HEK293 (cell line): ENCODE measurements at regions not wholly inside any gene's neighbourhood (a gene's known extent, or its start where the extent isn't known, plus 50 kb on each side); places are given as distances from the start of the nearest gene placed in this dataset.

Experiments
- AEBP2 ChIP-seq: fragments of 450-650 bp; formaldehyde crosslinking; IDR thresholded peaks from 2 replicates; pipeline ENCODE4 v1.5.1; 2016; ENCODE audit warnings: missing biosample characterization, missing genetic modification characterization, borderline replicate concordance
- IKZF3 ChIP-seq: fragments of 450-650 bp; IDR thresholded peaks from 2 replicates; pipeline ENCODE4 v1.5.0; 2018; ENCODE audit warnings: missing biosample characterization, mild to moderate bottlenecking, missing genetic modification characterization, moderate library complexity
- INSM2 ChIP-seq: fragments of 450-650 bp; formaldehyde crosslinking; IDR thresholded peaks from 2 replicates; pipeline ENCODE4 v1.5.1; 2016; ENCODE audit warnings: missing biosample characterization, missing genetic modification characterization
- MZF1 ChIP-seq: fragments of 450-650 bp; formaldehyde crosslinking; IDR thresholded peaks from 2 replicates; pipeline ENCODE4 v1.5.1; 2017; ENCODE audit warnings: missing biosample characterization, missing genetic modification characterization, borderline replicate concordance
- PATZ1 ChIP-seq: fragments of 450-650 bp; formaldehyde crosslinking; IDR thresholded peaks from 2 replicates; pipeline ENCODE4 v1.5.1; 2016; ENCODE audit warnings: missing biosample characterization, missing genetic modification characterization
- PRDM10 ChIP-seq: fragments of 450-650 bp; formaldehyde crosslinking; IDR thresholded peaks from 2 replicates; pipeline ENCODE4 v1.5.1; 2016; ENCODE audit warnings: missing biosample characterization, missing genetic modification characterization
- REPIN1 ChIP-seq: fragments of 450-650 bp; formaldehyde crosslinking; IDR thresholded peaks from 2 replicates; pipeline ENCODE4 v1.5.1; 2017; ENCODE audit warnings: missing biosample characterization, missing genetic modification characterization, low read depth
- SALL2 ChIP-seq: fragments of 450-650 bp; formaldehyde crosslinking; IDR thresholded peaks from 2 replicates; pipeline ENCODE4 v1.5.0; 2017; ENCODE audit warnings: missing biosample characterization, mild to moderate bottlenecking, missing genetic modification characterization, borderline replicate concordance
- SP7 ChIP-seq: fragments of 450-650 bp; formaldehyde crosslinking; IDR thresholded peaks from 2 replicates; pipeline ENCODE4 v1.5.1; 2016; ENCODE audit warnings: missing biosample characterization, missing genetic modification characterization
- TCF7L2 ChIP-seq: IDR thresholded peaks from 2 replicates; pipeline ENCODE4 v1.6.1; 2011; ENCODE audit warnings: low read depth, mild to moderate bottlenecking, inconsistent platforms, low read length, moderate library complexity, borderline replicate concordance
- ZBTB1 ChIP-seq: fragments of 450-650 bp; formaldehyde crosslinking; IDR thresholded peaks from 2 replicates; pipeline ENCODE4 v1.5.1; 2016; ENCODE audit warnings: missing biosample characterization, missing genetic modification characterization
- ZBTB20 ChIP-seq: fragments of 450-650 bp; formaldehyde crosslinking; IDR thresholded peaks from 2 replicates; pipeline ENCODE4 v1.5.1; 2016; ENCODE audit warnings: missing biosample characterization, missing genetic modification characterization
- ZBTB8A ChIP-seq: fragments of 450-650 bp; formaldehyde crosslinking; IDR thresholded peaks from 2 replicates; pipeline ENCODE4 v1.5.1; 2016; ENCODE audit warnings: missing biosample characterization, missing genetic modification characterization
- ZEB2 ChIP-seq: fragments of 450-650 bp; formaldehyde crosslinking; IDR thresholded peaks from 2 replicates; pipeline ENCODE4 v1.5.1; 2016; ENCODE audit warnings: missing biosample characterization, missing genetic modification characterization
- ZFP41 ChIP-seq: fragments of 450-650 bp; formaldehyde crosslinking; IDR thresholded peaks from 2 replicates; pipeline ENCODE4 v1.5.1; 2016; ENCODE audit warnings: missing biosample characterization, missing genetic modification characterization, borderline replicate concordance
- ZIC2 ChIP-seq: fragments of 450-650 bp; formaldehyde crosslinking; IDR thresholded peaks from 2 replicates; pipeline ENCODE4 v1.5.1; 2016; ENCODE audit warnings: missing biosample characterization, missing genetic modification characterization
- ZNF18 ChIP-seq: fragments of 450-650 bp; formaldehyde crosslinking; IDR thresholded peaks from 2 replicates; pipeline ENCODE4 v1.5.1; 2016; ENCODE audit warnings: missing biosample characterization, missing genetic modification characterization
- ZNF202 ChIP-seq: fragments of 450-650 bp; formaldehyde crosslinking; IDR thresholded peaks from 2 replicates; pipeline ENCODE4 v1.5.1; 2016; ENCODE audit warnings: missing biosample characterization, missing genetic modification characterization, borderline replicate concordance
- ZNF211 ChIP-seq: fragments of 450-650 bp; formaldehyde crosslinking; IDR thresholded peaks from 2 replicates; pipeline ENCODE4 v1.5.1; 2016; ENCODE audit warnings: low read depth, missing biosample characterization, missing genetic modification characterization
- ZNF26 ChIP-seq: fragments of 450-650 bp; formaldehyde crosslinking; IDR thresholded peaks from 2 replicates; pipeline ENCODE4 v1.5.1; 2016; ENCODE audit warnings: missing biosample characterization, missing genetic modification characterization
- ZNF292 ChIP-seq: fragments of 450-650 bp; formaldehyde crosslinking; IDR thresholded peaks from 2 replicates; pipeline ENCODE4 v1.5.1; 2016; ENCODE audit warnings: low read depth, missing biosample characterization, missing genetic modification characterization, borderline replicate concordance
- ZNF37A ChIP-seq: fragments of 450-650 bp; IDR thresholded peaks from 2 replicates; pipeline ENCODE4 v1.5.1; 2018; ENCODE audit warnings: missing biosample characterization, missing genetic modification characterization
- ZNF76 ChIP-seq: fragments of 450-650 bp; formaldehyde crosslinking; IDR thresholded peaks from 2 replicates; pipeline ENCODE4; 2016; ENCODE audit warnings: low read depth, missing biosample characterization, missing genetic modification characterization, borderline replicate concordance
- ZNF768 ChIP-seq: fragments of 450-650 bp; formaldehyde crosslinking; IDR thresholded peaks from 2 replicates; pipeline ENCODE4 v1.5.1; 2018; ENCODE audit warnings: missing biosample characterization, mild to moderate bottlenecking, missing genetic modification characterization
- ZSCAN30 ChIP-seq: fragments of 450-650 bp; IDR thresholded peaks from 2 replicates; pipeline ENCODE4 v1.5.1; 2018; ENCODE audit warnings: missing biosample characterization, mild to moderate bottlenecking, missing genetic modification characterization, moderate library complexity
- ZXDB ChIP-seq: fragments of 450-650 bp; formaldehyde crosslinking; IDR thresholded peaks from 2 replicates; pipeline ENCODE4 v1.5.1; 2016; ENCODE audit warnings: missing biosample characterization, missing genetic modification characterization

- TF ChIP-seq IKZF3 (tag by site-specific recombination) = peak; percentile 45; the same call in 1 of the 2 replicates
- TF ChIP-seq MZF1 (tag by site-specific recombination) = 0 out of 2 replicates have a peak, but pooled peaks have one; percentile 35
- TF ChIP-seq PRDM10 (tag by site-specific recombination) = 0 out of 2 replicates have a peak, but pooled peaks have one; percentile 13
- TF ChIP-seq ZNF768 (tag by site-specific recombination) = no peak
- TF ChIP-seq ZBTB1 (tag by site-specific recombination) = peak; percentile 38; the same call in 1 of the 2 replicates
- peak; percentile 96 for TF ChIP-seq SP7 (tag by site-specific recombination)
- peak; percentile 68 for TF ChIP-seq ZBTB8A
- TF ChIP-seq ZNF292 (tag by site-specific recombination) = no peak
- peak; percentile 21; the same call in 1 of the 2 replicates for TF ChIP-seq PATZ1 (tag by site-specific recombination)
- TF ChIP-seq ZIC2 (tag by site-specific recombination) = 0 out of 2 replicates have a peak, but pooled peaks have one; percentile 31
- TF ChIP-seq SALL2 (tag by site-specific recombination) = no peak
- TF ChIP-seq ZNF76 (tag by site-specific recombination) = 0 out of 2 replicates have a peak, but pooled peaks have one; percentile 35
- TF ChIP-seq INSM2 (tag by site-specific recombination) = peak; percentile 99
- peak; percentile 84 for TF ChIP-seq ZSCAN30 (tag by site-specific recombination)
- peak; percentile 96 for TF ChIP-seq ZXDB
- TF ChIP-seq TCF7L2 = peak; percentile 87
- TF ChIP-seq ZNF211 (tag by site-specific recombination) = no peak
- TF ChIP-seq ZNF37A (tag by site-specific recombination) = 0 out of 2 replicates have a peak, but pooled peaks have one; percentile 9
- peak; percentile 63 for TF ChIP-seq ZEB2 (tag by site-specific recombination)
- no peak for TF ChIP-seq ZNF202 (tag by site-specific recombination)
- 0 out of 2 replicates have a peak, but pooled peaks have one; percentile 36 for TF ChIP-seq ZBTB20 (tag by site-specific recombination)
- no peak for TF ChIP-seq ZNF26 (tag by site-specific recombination)
- TF ChIP-seq REPIN1 (tag by site-specific recombination) = no peak
- TF ChIP-seq AEBP2 (tag by site-specific recombination) = no peak
- TF ChIP-seq ZFP41 (tag by site-specific recombination) = no peak
- TF ChIP-seq ZNF18 = 0 out of 2 replicates have a peak, but pooled peaks have one; percentile 10
These were observed 53.9 kb upstream of the RCE1 start (continued) for GRCh38 chr11:66789097-66789890.
